ENCODE measurements at regions not wholly inside any gene's neighbourhood (a gene's known extent, or its start where the extent isn't known, plus 50 kb on each side); places are given as distances from the start of the nearest gene placed in this dataset.
"Not testable (repeated sequence)": the region's sequence is repeated elsewhere in the genome, so short reads cannot be mapped to it uniquely, and the experiment has no call there.

DNA sequence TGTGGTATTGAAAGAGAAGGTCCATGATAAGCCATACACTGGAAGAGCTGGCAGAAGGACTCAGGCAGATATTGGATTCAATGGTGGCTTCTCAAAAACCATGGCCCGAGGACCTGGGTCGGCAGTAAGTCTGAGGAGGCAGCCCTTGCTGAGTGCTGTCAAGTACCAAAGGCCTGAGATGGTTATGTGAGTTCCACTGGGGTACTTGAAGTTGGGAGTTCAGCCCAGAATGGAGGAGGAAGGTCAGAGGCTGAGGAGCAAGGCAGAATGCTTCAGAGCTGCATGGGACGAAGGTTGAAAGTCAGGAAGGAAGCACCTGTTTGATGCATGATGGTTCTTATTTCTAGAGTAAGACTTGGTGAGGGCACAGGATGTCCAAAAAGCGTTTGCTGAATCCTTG, 194.9 kb downstream of the DIRAS2 start:
- DNase-seq = no peak

DNA sequence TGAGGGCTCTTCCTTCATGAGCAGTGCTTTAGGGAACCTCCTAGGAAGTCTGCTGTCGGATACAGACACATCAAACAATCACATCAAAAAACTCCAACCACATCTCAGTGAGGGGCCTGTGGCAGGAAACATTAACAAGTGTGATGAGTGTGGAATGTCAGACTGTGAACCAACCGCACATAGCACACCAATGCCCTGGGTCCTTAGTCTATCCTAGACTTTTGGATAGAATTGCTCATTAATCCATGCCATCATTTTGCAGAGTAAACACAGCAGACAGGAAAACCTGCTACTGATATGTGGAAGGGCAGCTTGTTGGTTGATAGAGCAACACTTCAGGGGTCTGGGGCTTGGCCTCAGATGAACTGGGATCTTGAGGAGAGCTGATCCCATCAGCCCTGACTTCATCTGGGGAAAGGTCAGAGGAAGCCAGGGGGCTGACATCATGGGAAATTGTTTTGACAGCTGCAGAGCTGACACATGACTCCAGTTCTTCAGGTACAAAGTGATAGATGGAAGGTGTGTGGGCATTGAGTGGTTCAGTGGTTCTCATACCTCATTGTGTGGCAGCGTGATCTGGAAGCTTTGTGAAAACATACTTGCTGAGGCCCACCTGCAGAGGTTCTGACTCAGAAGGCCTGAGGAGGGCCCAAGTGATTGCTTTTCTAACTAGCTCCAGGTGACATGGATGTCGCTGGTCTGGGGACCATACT, 193.3 kb downstream of the DIRAS2 start:
- DNase-seq = no peak

DNA sequence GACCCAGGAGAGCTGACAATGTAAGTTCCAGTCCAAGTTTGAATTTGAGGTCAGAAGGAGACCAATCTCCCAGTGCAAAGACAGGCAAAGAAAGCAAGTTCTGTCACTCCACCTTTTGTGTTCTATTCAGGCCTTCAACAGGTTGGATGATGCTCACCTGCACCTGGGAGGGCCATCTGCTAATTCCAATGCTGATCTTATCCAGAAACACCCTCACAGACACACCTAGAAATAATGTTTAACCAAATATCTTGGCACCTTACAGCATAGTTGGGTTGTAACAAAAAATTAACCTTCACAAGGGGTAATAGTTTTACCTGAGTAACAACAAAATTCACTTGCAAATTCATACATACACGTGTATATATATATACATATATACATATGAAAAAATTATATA, 190.8 kb downstream of the DIRAS2 start:
- no peak for DNase-seq

DNA sequence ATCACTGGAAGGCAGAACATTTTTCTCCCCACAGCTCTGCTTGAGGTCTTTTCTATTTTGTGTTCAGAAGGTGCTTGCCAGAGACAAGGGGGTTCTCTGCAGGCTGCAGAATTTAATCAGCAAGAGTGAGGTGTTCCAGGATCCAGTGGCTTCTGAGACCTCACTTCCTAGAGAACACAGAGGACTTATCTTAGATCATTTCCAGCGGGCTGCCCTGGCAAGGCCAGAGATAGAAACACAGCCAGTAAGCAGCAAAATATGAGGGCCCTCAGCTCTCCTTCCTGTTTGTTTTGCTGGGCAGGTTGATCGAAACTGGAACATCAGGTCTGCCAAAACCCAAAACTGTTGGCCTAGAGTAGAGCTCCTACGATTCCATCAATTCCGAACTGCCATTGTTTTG, 187.3 kb downstream of the DIRAS2 start:
- no peak for DNase-seq

DNA sequence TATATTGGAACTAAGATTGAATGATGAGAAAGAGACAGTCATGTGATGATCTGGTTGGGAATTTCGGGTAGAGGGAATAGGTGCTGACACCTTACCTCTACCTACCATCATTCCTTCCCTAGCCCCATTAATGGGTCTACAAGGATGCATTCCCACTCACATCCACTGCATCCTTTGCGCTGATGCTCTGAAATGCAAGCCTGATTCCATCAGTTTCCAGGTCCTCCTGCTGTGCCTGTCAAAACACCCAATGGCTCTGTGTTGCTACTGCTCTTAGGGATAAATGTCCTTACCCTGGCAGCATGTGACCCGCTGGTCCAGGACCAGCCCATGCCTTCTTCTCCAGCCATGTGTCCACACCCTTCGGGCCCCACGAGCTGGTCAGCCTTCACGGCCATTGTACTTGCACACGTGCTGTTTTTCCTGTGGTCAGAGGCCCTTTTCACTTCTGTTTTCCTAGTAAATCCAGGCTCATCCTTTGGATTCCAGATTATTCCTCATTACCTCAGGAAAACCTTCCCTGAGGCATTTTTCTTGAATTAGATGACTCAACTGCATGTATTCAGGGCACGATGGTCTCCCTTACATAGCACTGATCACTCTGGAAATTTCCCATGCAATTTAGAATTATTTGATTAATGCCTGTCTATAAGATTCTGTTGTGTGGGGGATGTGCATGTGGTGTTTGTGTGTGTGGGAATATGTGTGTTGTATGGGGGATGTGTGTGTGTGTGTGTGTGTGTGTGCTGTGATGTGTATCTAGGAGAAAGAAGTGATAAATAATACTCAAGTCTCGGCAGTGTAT, 185.0 kb downstream of the DIRAS2 start:
- DNase-seq = no peak

DNA sequence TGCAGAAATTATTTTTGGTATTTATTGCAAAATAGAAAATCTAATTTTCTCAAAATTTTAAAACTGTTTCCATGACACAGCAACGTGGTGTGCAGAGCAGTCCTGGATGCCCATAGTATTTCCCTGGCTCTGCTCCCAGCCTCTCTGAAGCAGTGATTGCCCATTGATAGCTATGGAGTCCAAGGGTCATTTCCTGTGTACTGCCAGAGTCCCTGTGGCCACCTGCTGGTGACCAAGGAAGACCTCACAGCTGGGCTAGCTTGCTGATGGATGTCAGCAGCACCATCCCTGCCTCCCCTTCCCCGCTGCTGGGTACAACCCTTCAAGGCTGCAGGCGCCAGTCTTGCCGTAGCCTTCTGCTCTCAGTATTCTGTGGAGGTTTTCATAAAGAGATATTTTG, 184.1 kb downstream of the DIRAS2 start:
- DNase-seq = no peak

DNA sequence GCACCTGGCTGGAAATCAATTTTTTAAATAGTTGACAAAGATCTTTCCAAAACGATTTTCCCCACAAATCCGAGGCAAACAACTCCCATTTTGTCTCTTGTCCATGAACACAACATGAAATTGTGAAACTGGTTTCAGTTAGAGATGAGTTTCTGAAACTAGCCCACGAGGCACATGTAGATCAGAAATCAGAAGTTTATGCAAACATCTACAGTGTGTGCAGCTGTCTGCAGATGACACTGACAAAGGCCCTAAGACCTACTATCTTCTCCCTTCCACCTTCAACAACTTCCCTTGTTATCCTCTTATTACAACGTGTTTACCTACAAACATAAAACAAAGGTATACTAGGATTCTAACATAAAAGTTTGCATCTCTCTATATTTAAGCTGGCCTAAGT, 183.3 kb downstream of the DIRAS2 start:
- DNase-seq = no peak

DNA sequence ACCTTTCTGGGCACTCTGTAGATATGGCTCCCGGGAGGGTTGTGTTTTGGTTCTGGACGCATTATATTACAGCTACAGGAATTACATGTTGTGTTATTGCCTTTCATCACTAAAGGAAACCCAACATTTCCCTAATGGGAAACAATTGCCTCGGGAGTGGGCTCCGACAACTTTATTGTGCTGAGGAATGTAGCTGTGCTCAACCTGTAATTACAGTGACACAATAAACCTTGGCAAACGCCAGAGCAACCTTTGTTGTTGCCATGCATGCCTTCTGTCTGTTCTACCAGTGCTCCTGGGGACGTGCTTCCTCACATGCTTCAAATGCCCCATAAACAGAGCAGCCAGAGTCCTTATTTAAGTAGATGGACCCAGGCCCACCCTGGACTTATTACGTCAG, 182.4 kb downstream of the DIRAS2 start:
- DNase-seq = no peak

DNA sequence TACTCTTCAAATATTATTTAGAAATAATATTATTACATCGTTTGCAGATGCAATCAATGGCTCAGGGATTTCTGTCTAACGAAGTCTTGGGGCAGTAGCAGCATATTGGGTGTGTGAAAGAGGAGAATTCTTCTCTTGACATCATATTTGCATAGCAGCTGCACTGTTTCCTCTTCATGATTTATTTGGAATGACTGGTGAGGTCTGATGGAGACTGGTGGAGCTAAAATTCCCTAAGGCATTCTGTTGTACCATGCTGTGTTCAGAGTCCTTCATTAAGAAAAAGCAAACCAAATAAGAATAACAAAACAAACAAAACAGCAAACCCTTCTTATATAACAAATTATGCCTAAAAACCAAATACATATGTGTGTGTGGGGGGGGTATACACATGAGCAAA, 177.6 kb downstream of the DIRAS2 start:
- no peak for DNase-seq

DNA sequence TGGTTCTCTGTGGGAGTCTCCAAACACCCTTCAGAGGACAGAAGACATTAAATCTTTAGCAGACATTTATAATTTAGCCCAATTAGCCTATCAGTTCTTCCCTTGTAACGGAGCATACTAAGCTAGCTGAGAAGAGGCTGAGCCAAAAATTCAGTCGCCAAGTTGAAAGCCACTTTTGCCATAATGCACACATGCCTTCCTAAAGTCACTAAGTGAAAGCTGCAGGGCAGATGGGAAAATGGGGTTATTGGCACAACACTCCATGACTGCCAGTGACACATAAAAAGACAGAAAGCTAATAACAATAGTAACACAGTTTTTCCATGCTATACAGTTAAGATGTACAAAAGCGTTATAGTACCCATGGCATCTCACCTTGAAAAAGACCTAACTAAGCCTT, 176.2 kb downstream of the DIRAS2 start:
- no peak for DNase-seq

DNA sequence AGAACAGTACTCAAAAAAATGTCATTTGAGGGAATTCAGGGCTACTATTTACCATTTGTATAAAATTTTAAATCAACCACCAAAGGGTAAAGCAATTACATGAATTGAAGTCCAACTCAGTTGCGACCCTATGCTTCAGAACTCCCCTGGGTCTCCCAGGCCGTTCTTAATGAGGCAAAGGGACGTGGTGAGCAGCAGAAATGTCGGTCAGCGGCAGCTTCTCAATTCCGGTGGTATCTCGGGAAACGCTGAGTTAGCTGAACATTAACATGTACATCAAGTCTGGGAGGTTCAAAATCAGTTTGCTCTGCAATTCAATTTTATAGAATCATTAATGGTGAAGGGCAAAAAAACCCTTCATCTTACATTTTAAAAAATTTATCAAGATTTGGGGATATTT, 173.2 kb downstream of the DIRAS2 start:
- DNase-seq = no peak

DNA sequence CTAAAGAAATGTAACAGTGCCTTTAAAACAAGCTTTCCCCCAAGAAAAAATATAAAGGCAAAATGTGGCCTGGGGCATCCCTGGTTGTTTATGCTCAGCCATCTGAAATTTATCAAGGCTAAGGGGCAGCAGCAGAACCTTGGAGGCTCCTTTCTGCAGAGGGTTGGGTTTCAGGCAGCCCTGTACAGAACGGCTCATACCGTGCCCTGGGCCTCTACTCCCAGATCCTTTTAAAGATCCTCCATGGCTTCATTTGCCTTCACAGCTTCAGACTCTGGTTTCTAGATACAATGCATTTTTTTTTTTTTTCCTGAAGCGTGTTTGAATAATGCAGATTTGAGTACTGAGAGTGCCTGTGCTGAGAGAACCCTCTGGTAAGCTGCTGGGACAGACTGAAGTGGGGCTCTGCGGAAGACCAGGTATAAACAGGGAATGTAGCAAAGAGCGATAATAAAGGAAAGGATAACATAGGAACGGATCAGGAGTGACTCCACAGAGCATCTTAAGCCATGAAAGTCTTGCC, 172.7 kb downstream of the DIRAS2 start:
- DNase-seq = no peak

DNA sequence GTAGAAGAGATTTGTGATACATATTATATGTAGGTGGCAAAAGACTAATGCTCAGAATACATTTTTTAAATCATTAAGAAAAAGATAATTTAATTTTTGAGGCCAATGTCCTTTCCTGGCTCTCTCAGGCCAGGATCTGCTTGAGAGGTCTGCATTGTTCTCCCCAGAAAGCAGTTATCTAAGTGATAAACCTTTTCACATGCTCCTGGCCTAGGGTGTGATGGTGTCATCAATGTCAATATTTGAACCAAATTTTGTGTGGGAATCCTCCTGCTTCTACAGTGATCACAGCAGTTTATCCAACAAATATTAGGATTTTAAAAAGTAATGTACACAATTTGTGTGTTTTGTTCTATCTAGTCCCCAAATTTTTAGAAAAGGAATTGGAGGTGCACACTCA, 166.6 kb downstream of the DIRAS2 start:
- DNase-seq = no peak

DNA sequence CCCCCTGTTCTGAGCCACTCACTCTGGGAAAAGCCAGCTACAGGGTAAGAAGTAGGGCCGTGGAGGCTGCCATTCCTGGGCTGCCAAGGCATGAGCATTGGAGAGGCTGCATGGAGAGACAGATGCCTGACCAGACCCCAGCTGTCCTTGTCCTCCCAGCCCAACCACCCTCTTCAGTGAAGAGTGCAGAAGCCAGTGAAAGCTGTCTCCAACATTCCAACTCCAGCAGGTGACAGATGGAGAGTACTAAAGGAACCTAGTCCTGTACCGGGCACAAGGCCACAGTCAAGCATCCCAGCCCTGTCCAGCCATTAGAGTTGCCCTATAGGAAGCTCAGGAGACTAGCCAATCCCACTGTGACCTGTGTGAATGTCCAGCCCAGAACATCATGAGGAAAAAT, 165.1 kb downstream of the DIRAS2 start:
- no peak for DNase-seq

DNA sequence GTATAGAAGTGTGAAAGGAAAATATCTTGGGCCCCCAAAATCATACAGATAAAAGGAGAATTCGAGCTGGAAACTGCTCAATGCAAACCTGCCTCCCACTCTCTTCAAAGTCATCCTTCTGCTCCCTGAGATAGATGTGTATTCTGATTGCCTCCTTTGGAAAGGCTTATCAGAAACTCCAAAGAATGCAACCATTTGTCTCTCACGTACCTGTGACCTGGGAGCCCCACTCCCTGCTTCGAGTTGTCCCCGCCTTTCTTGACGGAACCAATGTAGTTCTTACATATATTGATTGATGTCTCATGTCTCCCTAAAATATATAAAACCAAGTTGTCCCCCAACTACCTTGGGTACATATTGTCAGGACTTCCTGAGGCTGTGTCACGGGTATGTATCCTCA, 163.8 kb downstream of the DIRAS2 start:
- no peak for DNase-seq

DNA sequence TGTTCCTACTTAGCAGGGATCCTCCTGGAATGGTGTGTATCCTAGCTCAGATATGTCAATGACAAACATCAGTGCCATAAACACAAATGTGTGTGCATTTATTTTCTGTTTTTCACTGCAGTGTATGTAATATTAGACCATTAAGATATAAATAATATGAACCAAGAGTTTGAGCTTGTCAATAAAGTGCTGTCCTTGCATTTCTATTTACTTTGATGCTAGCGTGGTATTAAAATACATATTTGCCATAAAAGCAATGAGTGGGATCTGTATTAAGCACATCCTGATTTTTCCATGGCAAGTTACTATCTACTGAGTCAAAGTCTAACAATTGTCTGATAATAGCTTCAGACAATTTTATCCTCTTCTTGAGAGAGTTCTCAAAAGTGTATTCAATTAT, 157.6 kb downstream of the DIRAS2 start:
- DNase-seq = no peak

DNA sequence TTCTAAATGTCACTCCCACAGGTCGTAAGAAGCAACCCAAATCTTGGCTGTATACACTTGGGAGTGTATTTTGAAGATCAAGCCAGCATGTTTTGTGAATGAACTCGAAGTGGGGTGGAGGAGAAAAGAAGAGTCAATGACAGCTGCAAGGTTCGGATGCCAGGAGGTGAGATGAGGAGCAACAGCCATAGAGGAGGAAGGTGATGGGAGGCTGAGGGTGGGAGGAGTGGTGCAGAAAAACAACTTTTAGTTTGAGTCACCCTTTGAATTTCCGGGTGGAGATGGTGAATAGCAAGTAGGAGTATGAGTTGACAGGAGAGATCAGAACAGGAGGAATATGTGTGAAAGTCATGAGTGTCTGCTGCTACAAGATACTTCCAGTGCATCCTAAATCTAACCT, 153.6 kb downstream of the DIRAS2 start:
- DNase-seq = no peak

DNA sequence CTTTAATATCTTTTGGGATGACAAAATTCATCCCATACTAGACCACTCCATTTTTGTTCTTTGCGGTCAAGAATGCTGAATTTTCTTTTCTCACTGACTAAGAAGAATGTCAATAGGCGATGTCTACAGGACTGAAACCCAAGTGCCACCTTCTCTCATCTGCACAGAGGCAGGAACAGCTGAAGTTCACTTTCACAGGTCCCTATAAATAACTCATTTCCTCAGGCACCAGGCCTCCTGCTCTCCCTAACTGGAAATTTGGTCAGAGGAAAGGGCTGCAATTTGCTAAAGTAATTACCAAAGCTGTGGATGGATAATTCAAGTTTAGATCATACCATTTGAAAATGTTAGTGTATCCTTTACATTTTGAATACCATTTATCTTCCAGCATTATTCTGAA, 142.9 kb downstream of the DIRAS2 start:
- no peak for DNase-seq

DNA sequence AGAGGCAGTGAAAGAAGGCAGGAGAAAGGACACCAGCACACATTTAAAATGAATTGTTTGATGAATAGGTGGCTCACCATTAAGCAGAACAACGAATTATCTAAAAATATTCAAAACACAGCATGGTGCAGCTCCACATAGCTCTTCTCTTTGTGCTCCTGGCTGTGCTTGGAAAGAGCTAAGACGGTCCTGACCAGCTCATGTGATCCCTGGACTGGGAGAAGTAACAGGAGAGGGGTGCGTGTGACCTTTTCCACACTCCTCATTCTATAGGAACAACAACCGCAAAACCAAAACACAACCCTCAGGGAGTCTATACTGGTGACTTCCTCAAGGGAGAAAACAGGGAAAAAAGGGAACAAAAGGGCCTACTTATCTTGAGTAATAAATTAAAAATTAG, 140.5 kb downstream of the DIRAS2 start:
- DNase-seq = no peak

DNA sequence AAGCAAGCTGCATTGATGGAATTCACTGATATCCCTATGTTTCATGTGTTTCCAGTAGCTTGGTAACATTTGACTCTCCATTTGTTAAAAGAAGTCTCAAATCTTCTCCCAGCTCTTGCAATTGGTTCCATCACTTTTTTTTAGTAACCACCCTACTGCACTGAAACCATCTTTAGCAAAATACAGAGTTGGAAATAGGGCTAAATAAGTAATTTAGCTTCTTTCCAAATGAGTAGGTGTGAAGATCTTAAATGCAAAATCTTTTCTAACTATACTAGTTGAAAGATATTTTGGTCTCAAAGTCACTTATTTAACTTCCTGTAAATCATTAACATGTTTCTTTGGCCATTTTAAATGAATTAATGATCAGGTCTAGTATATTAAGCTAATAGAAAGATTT, 138.1 kb downstream of the DIRAS2 start:
- no peak for DNase-seq

DNA sequence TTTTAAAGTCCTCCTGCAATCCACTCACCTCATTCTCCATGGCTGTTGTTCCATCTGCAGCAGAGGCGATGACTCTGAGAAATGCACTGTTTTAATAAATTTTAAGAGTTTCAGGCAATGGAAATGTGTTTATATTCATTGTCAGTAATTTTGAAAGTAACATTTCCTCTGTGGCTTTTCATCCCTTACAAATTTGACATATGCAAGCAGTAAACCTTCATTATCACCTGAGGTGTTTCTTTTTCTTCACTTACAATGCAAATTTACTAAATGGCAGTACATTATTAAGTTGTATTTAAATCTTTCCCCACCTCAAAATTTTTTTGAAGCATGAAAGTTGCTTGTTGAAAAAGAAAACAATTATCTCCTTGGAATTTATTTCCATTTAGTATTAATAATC, 136.9 kb downstream of the DIRAS2 start:
- DNase-seq = no peak

DNA sequence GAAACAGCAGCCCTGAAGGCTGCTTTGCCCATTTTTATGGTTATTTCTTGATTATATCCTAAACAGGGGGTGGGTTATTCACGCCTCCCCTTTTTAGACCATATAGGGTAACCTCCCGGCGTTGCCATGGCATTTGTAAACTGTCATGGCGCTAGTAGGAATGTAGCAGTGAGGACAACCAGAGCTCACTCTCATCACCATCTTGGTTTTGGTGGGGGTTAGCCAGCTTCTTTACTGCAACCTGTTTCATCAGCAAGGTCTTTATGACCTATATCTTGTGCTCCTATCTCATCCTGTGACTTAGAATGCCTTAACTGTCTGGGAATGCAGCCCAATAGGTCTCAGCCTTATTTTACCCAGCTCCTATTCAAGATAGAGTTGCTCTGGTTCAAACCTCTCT, 136.2 kb downstream of the DIRAS2 start:
- not testable (repeated sequence) for DNase-seq

DNA sequence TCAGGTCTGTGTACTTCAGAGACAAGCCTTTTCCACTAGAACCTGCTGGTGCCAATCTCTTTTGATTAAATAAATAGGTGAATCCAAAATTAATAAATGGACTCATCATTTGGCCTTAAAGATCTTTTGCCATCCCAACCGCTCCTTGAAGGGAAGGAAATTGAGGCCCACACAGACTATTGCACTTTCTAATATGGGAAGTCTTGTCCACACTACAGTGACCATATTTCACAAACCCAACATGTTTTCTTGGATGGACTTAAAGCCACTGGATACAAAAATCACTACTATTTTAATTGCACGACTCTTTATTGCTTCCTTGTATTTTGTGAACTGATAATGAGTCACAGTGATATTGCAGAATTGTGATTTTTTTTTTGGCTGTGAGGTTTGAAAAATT, 135.0 kb downstream of the DIRAS2 start:
- no peak for DNase-seq

DNA sequence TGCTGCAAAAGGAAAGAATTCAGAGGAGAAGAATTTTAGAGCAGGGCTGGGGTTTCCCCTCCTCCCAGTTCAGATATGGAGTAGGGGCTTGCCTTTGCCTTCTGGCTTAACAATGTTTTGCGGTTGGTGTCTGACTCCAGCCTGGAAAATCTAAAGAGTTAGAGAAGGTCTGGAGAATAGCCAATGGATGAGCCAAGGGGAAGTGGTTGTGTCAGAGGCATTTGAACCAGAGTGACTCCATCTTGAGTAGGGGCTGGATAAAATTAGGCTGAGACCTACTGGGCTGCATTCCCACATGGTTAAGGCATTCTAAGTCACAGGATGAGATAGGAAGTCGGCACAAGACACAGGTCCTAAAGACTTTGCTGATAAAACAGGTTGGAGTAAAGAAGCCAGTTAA, 133.7 kb downstream of the DIRAS2 start:
- DNase-seq = no peak

DNA sequence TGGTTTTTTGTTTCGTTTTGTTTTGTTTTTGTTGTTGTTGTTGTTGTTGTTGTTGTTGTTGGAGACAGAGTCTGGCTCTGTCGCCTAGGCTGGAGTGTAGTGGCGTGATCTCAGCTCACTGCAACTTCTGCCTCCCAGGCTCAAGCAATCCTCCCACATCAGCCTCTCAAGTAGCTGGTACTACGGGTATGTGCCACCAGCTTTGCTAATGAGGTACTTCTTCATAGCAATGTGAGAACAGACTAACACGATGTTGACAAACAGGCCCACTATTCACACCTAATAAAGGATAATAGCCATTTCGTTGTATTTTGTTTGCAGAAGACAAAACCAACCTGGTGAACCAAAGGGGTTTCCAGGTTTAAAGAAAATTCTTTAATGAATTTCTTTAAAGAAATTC, 130.9 kb downstream of the DIRAS2 start:
- no peak for DNase-seq
